ENCODE measurements at regions not wholly inside any gene's neighbourhood (a gene's known extent, or its start where the extent isn't known, plus 50 kb on each side); places are given as distances from the start of the nearest gene placed in this dataset.

- TF ChIP-seq, protein P1, sequence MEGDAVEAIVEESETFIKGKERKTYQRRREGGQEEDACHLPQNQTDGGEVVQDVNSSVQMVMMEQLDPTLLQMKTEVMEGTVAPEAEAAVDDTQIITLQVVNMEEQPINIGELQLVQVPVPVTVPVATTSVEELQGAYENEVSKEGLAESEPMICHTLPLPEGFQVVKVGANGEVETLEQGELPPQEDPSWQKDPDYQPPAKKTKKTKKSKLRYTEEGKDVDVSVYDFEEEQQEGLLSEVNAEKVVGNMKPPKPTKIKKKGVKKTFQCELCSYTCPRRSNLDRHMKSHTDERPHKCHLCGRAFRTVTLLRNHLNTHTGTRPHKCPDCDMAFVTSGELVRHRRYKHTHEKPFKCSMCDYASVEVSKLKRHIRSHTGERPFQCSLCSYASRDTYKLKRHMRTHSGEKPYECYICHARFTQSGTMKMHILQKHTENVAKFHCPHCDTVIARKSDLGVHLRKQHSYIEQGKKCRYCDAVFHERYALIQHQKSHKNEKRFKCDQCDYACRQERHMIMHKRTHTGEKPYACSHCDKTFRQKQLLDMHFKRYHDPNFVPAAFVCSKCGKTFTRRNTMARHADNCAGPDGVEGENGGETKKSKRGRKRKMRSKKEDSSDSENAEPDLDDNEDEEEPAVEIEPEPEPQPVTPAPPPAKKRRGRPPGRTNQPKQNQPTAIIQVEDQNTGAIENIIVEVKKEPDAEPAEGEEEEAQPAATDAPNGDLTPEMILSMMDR (IDR thresholded peaks at IDR 0.05): no peak
- TF ChIP-seq EZH2 (IDR thresholded peaks at IDR 0.05; ENCODE audit: borderline replicate concordance, insufficient read depth, low read depth, low read length, poor library complexity, severe bottlenecking): no peak
- Mint-ChIP-seq H3K4me1 (no peaks in the 10 kb centered on the region), H3K4me3 (no peak overlapping the region), H3K27me3 (no peaks in the 10 kb centered on the region), H3K9me3 (ENCODE audit: insufficient read depth) (no peaks in the 10 kb centered on the region), H3K27ac (no peak overlapping the region)
- Histone ChIP-seq H3K27ac (ENCODE audit: low read length in 2 of 2) (no peak overlapping the region), H2AFZ (ENCODE audit: insufficient read depth, low read depth, low read length, poor library complexity, severe bottlenecking) (no peak overlapping the region), H3K9ac (ENCODE audit: low read length) (no peak overlapping the region), H3K27me3 (replicated peaks in 1 of 4; ENCODE audit: control extremely low read depth in 1 of 4, control insufficient read depth in 3 of 4, insufficient read depth in 4 of 4, low read length in 3 of 4) (no peaks in the 10 kb centered on the region), H3K4me3 (ENCODE audit: control extremely low read depth in 1 of 5, extremely low read depth in 1 of 5, insufficient read depth in 1 of 5, low read depth in 2 of 5, low read length in 4 of 5) (no peak overlapping the region), H3K9me3 (ENCODE audit: control extremely low read depth in 1 of 3, control insufficient read depth in 2 of 3, insufficient read depth in 1 of 3, low read length in 2 of 3) (peaks cover 0 to 4% (median 0%) of the 10 kb centered on the region in 3 donors), H3K4me1 (ENCODE audit: control insufficient read depth in 2 of 2, insufficient read depth in 2 of 2, low read length in 2 of 2) (no peaks in the 10 kb centered on the region), H3K79me2 (ENCODE audit: control insufficient read depth, insufficient read depth, low read length) (no peaks in the 10 kb centered on the region), H3K36me3 (replicated peaks in 1 of 2; ENCODE audit: control extremely low read depth in 1 of 2, control insufficient read depth in 1 of 2, extremely low read depth in 1 of 2, insufficient read depth in 2 of 2, low read length in 1 of 2) (no peaks in the 10 kb centered on the region), H4K20me1 (ENCODE audit: control insufficient read depth, insufficient read depth, low read length, poor library complexity, severe bottlenecking) (no peaks in the 10 kb centered on the region), H3K4me2 (replicated peaks; ENCODE audit: low read depth, low read length, poor library complexity, severe bottlenecking) (no peak overlapping the region)
- ATAC-seq (ENCODE audit: low read depth) (no peak), DNase-seq (no peak)
- no CpG with 5 or more reads among the region's 1 CpG for WGBS (ENCODE audit: insufficient coverage)
- ChIA-PET POLR2A (no interaction called here), CTCF (no interaction called here)
- intact Hi-C loops (cut with micrococcal nuclease): no loop called here
Observed at GRCh38 chr4:107473126-107473525, 246.9 kb downstream of the PAPSS1 start.

GRCh38 chr4:107472265-107472948 lies 247.6 kb downstream of the PAPSS1 start:
- no peaks in the 10 kb centered on the region for H3K9me3 Mint-ChIP-seq (ENCODE audit: insufficient read depth)
- no peak for ATAC-seq (ENCODE audit: low read depth)
- no peaks in the 10 kb centered on the region for H3K4me1 ChIP-seq (ENCODE audit: control insufficient read depth in 2 of 2, insufficient read depth in 2 of 2, low read length in 2 of 2)

More at GRCh38 chr4:107472265-107472948, 247.6 kb downstream of the PAPSS1 start:
- WGBS (ENCODE audit: insufficient coverage): no CpG with 5 or more reads among the region's 1 CpG
- Mint-ChIP-seq H3K27ac (no peak overlapping the region), H3K4me1 (no peaks in the 10 kb centered on the region), H3K4me3 (no peak overlapping the region), H3K27me3 (no peaks in the 10 kb centered on the region)
- Histone ChIP-seq H2AFZ (ENCODE audit: insufficient read depth, low read depth, low read length, poor library complexity, severe bottlenecking) (no peak overlapping the region), H3K27ac (ENCODE audit: low read length in 2 of 2) (no peak overlapping the region), H3K36me3 (replicated peaks in 1 of 2; ENCODE audit: control extremely low read depth in 1 of 2, control insufficient read depth in 1 of 2, extremely low read depth in 1 of 2, insufficient read depth in 2 of 2, low read length in 1 of 2) (no peaks in the 10 kb centered on the region), H3K4me3 (ENCODE audit: control extremely low read depth in 1 of 5, extremely low read depth in 1 of 5, insufficient read depth in 1 of 5, low read depth in 2 of 5, low read length in 4 of 5) (no peak overlapping the region), H3K9ac (ENCODE audit: low read length) (no peak overlapping the region), H3K79me2 (ENCODE audit: control insufficient read depth, insufficient read depth, low read length) (no peaks in the 10 kb centered on the region), H4K20me1 (ENCODE audit: control insufficient read depth, insufficient read depth, low read length, poor library complexity, severe bottlenecking) (no peaks in the 10 kb centered on the region), H3K4me2 (replicated peaks; ENCODE audit: low read depth, low read length, poor library complexity, severe bottlenecking) (no peak overlapping the region), H3K9me3 (ENCODE audit: control extremely low read depth in 1 of 3, control insufficient read depth in 2 of 3, insufficient read depth in 1 of 3, low read length in 2 of 3) (peaks cover 0 to 4% (median 0%) of the 10 kb centered on the region in 3 donors), H3K27me3 (replicated peaks in 1 of 4; ENCODE audit: control extremely low read depth in 1 of 4, control insufficient read depth in 3 of 4, insufficient read depth in 4 of 4, low read length in 3 of 4) (no peaks in the 10 kb centered on the region)
- DNase-seq: no peak
- CTCF ChIA-PET: no interaction called here
- TF ChIP-seq, protein P1 (IDR thresholded peaks at IDR 0.05): no peak
- no peak for TF ChIP-seq EZH2 (IDR thresholded peaks at IDR 0.05; ENCODE audit: borderline replicate concordance, insufficient read depth, low read depth, low read length, poor library complexity, severe bottlenecking)
- POLR2A ChIA-PET: no interaction called here
- intact Hi-C loops (cut with micrococcal nuclease): no loop called here

Data from B cell (primary cell).